Hepatocyte (in vitro differentiated cells): ENCODE measurements at regions not wholly inside any gene's neighbourhood (a gene's known extent, or its start where the extent isn't known, plus 50 kb on each side); places are given as distances from the start of the nearest gene placed in this dataset.

Source experiments
- EZH2 ChIP-seq: fragments of 200-600 bp; sonication (generic); IDR thresholded peaks from 2 replicates; pipeline ENCODE4 v1.6.1; 2016; ENCODE audit warnings: antibody characterized with exemption, mild to moderate bottlenecking, borderline replicate concordance
- TF ChIP-seq, protein P1 (sequence below): fragments of 200-600 bp; sonication (generic); IDR thresholded peaks from 2 replicates; pipeline ENCODE4 v1.5.1; 2016; ENCODE audit warnings: antibody characterized with exemption, mild to moderate bottlenecking; ENCODE audit not compliant: poor library complexity

DNA sequence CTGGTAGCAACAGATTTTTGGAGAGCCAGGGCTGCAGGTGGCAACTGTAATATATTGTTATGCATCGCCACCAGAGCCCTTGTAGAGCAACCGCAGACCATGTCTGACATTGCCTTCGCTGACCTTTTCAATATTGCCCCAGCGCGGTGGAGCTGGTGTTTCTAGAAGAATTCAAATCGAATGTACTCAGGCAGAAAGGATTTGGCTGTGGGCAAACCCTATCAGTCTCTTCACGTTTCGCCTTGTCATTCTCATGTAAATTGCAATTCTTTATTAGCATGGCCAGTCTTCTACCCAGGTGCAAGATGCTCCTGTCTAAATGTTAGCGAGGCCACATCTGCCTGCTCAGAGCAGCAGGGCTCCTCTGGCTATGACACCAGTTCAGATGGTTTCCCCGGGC, 490.2 kb upstream of the AUTS2 start:
- TF ChIP-seq, protein P1, sequence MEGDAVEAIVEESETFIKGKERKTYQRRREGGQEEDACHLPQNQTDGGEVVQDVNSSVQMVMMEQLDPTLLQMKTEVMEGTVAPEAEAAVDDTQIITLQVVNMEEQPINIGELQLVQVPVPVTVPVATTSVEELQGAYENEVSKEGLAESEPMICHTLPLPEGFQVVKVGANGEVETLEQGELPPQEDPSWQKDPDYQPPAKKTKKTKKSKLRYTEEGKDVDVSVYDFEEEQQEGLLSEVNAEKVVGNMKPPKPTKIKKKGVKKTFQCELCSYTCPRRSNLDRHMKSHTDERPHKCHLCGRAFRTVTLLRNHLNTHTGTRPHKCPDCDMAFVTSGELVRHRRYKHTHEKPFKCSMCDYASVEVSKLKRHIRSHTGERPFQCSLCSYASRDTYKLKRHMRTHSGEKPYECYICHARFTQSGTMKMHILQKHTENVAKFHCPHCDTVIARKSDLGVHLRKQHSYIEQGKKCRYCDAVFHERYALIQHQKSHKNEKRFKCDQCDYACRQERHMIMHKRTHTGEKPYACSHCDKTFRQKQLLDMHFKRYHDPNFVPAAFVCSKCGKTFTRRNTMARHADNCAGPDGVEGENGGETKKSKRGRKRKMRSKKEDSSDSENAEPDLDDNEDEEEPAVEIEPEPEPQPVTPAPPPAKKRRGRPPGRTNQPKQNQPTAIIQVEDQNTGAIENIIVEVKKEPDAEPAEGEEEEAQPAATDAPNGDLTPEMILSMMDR, result no peak
- TF ChIP-seq EZH2, result no peak
